Suppressor macrophage (primary cell): ENCODE measurements at regions not wholly inside any gene's neighbourhood (a gene's known extent, or its start where the extent isn't known, plus 50 kb on each side); places are given as distances from the start of the nearest gene placed in this dataset.
"Not testable (repeated sequence)": the region's sequence is repeated elsewhere in the genome, so short reads cannot be mapped to it uniquely, and the experiment has no call there.

ENCODE experiments used
- DNase-seq, 4 experiments: peaks; one replicate each; pipeline ENCODE4 v3.0.0-alpha.2; 2020 to 2022

- DNase-seq: no peak
Measured at GRCh38 chr3:182412066-182412465, 381.2 kb upstream of the ATP11B start.

GRCh38 chr3:182413061-182413460 lies 380.2 kb upstream of the ATP11B start:
- no peak for DNase-seq

GRCh38 chr3:182413682-182414081 lies 379.6 kb upstream of the ATP11B start:
- DNase-seq: no peak

GRCh38 chr3:182414586-182414985 lies 378.7 kb upstream of the ATP11B start:
- DNase-seq: no peak

- no peak for DNase-seq
Measured at GRCh38 chr3:182420741-182421140, 372.6 kb upstream of the ATP11B start.

GRCh38 chr3:182424006-182424405 lies 369.3 kb upstream of the ATP11B start:
- DNase-seq: no peak

GRCh38 chr3:182425926-182426718 lies 367.2 kb upstream of the ATP11B start:
- not testable (repeated sequence) for DNase-seq

GRCh38 chr3:182431972-182432371 lies 361.3 kb upstream of the ATP11B start:
- not testable (repeated sequence) for DNase-seq

GRCh38 chr3:182435860-182436259 lies 357.4 kb upstream of the ATP11B start:
- no peak for DNase-seq

GRCh38 chr3:182436547-182436946 lies 356.8 kb upstream of the ATP11B start:
- DNase-seq: no peak

- no peak for DNase-seq
Measured at GRCh38 chr3:182438398-182438797, 354.9 kb upstream of the ATP11B start.

GRCh38 chr3:182440101-182440500 lies 353.2 kb upstream of the ATP11B start:
- DNase-seq: no peak

GRCh38 chr3:182445576-182445975 lies 347.7 kb upstream of the ATP11B start:
- no peak for DNase-seq

- no peak for DNase-seq
Measured at GRCh38 chr3:182450942-182451787, 342.1 kb upstream of the ATP11B start.

GRCh38 chr3:182451871-182452270 lies 341.4 kb upstream of the ATP11B start:
- DNase-seq: no peak

- no peak for DNase-seq
Measured at GRCh38 chr3:182455011-182455410, 338.3 kb upstream of the ATP11B start.

GRCh38 chr3:182460303-182460702 lies 333.0 kb upstream of the ATP11B start:
- no peak for DNase-seq

- no peak for DNase-seq
Measured at GRCh38 chr3:182462152-182462551, 331.2 kb upstream of the ATP11B start.

- DNase-seq: no peak
Measured at GRCh38 chr3:182464513-182465145, 328.7 kb upstream of the ATP11B start.

- DNase-seq: no peak
Measured at GRCh38 chr3:182465301-182466185, 327.8 kb upstream of the ATP11B start.

- no peak for DNase-seq
Measured at GRCh38 chr3:182469086-182469485, 324.2 kb upstream of the ATP11B start.

- no peak for DNase-seq
Measured at GRCh38 chr3:182470187-182470586, 323.1 kb upstream of the ATP11B start.
